Uterus (tissue), 3 donors: ENCODE measurements at regions not wholly inside any gene's neighbourhood (a gene's known extent, or its start where the extent isn't known, plus 50 kb on each side); places are given as distances from the start of the nearest gene placed in this dataset.

Experiments used
- DNase-seq, 2 donors: peaks; one replicate each; pipeline ENCODE4 v3.0.0-alpha.2; 2019 to 2020
- H3K27ac ChIP-seq, 2 donors: fragments of 200-600 bp; sonication (generic); 1 replicate in 1 of 2; 2 replicates in 1 of 2; pipeline ENCODE4 v1.5.1; 2016 to 2018
- H3K27me3 ChIP-seq, 2 donors: fragments of 200-600 bp; sonication (generic); one replicate each; pipeline ENCODE4 v1.5.1; 2018 to 2019; ENCODE audit warnings: control low read depth in 1 of 2
- H3K36me3 ChIP-seq, 2 donors: fragments of 200-600 bp; sonication (generic); one replicate each; pipeline ENCODE4 v1.5.1; 2019; ENCODE audit warnings: control low read depth in 1 of 2
- H3K4me1 ChIP-seq, 2 donors: fragments of 200-600 bp; sonication (generic); one replicate each; pipeline ENCODE4 v1.5.1; 2018 to 2019; ENCODE audit warnings: control low read depth in 1 of 2
- H3K4me3 ChIP-seq, 2 donors: fragments of 200-600 bp; sonication (generic); 1 replicate in 1 of 2; 2 replicates in 1 of 2; pipeline ENCODE4 v1.5.1; 2018 to 2019; ENCODE audit warnings: mild to moderate bottlenecking in 1 of 2
- H3K9me3 ChIP-seq, 2 donors: fragments of 200-600 bp; sonication (generic); one replicate each; pipeline ENCODE4 v1.5.1; 2019; ENCODE audit warnings: control low read depth in 1 of 2
- POLR2A ChIP-seq, 2 donors: fragments of 450-650 bp; IDR thresholded peaks; one replicate each; pipeline ENCODE4 v1.6.1; 2016; ENCODE audit warnings: antibody characterized with exemption in 2 of 2, mild to moderate bottlenecking in 1 of 2, moderate library complexity in 1 of 2
- intact Hi-C: fragments of 100-400 bp; cut with DNase I; formaldehyde crosslinking; loops from one replicate; pipeline ENCODE4 v1.15.1; 2023; ENCODE audit warnings: low total_unique reads
- TF ChIP-seq, protein P1 (sequence below), 4 experiments: fragments of 200-600 bp in 2 of 4; fragments of 450-650 bp in 2 of 4; sonication (generic) in 2 of 4; IDR thresholded peaks; one replicate each; pipeline ENCODE4 v1.5.1; 2016 to 2019; ENCODE audit warnings: antibody characterized with exemption in 4 of 4, mild to moderate bottlenecking in 2 of 4, moderate library complexity in 1 of 4
- donor health status: DM: yes; HTN: yes; CAD: no.

- no peak overlapping the region for H3K4me3 ChIP-seq
- no peak for DNase-seq
- no peak overlapping the region for H3K27ac ChIP-seq
- no peaks in the 10 kb centered on the region for H3K27me3 ChIP-seq
- H3K9me3 ChIP-seq = no peaks in the 10 kb centered on the region
- TF ChIP-seq, protein P1, sequence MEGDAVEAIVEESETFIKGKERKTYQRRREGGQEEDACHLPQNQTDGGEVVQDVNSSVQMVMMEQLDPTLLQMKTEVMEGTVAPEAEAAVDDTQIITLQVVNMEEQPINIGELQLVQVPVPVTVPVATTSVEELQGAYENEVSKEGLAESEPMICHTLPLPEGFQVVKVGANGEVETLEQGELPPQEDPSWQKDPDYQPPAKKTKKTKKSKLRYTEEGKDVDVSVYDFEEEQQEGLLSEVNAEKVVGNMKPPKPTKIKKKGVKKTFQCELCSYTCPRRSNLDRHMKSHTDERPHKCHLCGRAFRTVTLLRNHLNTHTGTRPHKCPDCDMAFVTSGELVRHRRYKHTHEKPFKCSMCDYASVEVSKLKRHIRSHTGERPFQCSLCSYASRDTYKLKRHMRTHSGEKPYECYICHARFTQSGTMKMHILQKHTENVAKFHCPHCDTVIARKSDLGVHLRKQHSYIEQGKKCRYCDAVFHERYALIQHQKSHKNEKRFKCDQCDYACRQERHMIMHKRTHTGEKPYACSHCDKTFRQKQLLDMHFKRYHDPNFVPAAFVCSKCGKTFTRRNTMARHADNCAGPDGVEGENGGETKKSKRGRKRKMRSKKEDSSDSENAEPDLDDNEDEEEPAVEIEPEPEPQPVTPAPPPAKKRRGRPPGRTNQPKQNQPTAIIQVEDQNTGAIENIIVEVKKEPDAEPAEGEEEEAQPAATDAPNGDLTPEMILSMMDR (IDR thresholded peaks at IDR 0.05) = no peak
- no peak for TF ChIP-seq POLR2A (IDR thresholded peaks at IDR 0.05)
- intact Hi-C loops = no loop called here
- H3K4me1 ChIP-seq = no peaks in the 10 kb centered on the region
- H3K36me3 ChIP-seq = no peaks in the 10 kb centered on the region
Measured at GRCh38 chr11:103596315-103596714, 440.1 kb upstream of the DDI1 start.

DNA sequence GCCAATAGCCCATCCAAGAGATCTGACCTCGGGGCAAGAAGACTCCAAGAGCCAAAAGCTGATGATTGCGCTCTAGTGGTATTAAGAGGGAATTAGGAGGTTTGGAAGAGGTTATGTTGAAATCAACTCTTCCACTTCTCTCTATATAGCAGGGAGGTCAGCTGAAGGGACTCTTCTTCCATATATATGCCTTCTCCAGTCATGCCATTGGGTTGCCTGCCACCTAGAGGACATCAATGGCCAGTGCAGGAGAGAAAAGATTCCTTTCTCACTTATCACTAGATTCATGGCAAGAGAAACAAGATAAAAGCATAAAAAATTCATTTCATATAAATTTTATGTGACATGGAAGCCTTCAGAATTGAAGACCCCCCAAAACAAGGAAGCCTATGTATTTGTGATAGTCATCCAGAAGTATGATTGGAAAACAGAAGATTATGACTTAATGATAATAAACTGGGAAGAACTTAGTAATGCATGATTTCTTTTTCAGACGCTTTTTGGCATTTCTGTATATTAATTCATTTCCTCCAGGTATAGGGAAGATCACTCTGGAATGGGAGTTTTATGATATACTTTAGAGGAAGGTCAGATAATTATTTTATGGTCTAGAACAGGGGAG, 435.1 kb upstream of the DDI1 start:
- TF ChIP-seq, protein P1 (IDR thresholded peaks at IDR 0.05) = peak; percentile 40 to 54 (median 44)
- TF ChIP-seq POLR2A (IDR thresholded peaks at IDR 0.05) = no peak
- no peak overlapping the region for H3K27ac ChIP-seq
- no peaks in the 10 kb centered on the region for H3K27me3 ChIP-seq
- no peak overlapping the region for H3K4me3 ChIP-seq
- intact Hi-C loops = no loop called here
- no peaks in the 10 kb centered on the region for H3K4me1 ChIP-seq
- no peak for DNase-seq
- no peaks in the 10 kb centered on the region for H3K36me3 ChIP-seq
- no peaks in the 10 kb centered on the region for H3K9me3 ChIP-seq

DNA sequence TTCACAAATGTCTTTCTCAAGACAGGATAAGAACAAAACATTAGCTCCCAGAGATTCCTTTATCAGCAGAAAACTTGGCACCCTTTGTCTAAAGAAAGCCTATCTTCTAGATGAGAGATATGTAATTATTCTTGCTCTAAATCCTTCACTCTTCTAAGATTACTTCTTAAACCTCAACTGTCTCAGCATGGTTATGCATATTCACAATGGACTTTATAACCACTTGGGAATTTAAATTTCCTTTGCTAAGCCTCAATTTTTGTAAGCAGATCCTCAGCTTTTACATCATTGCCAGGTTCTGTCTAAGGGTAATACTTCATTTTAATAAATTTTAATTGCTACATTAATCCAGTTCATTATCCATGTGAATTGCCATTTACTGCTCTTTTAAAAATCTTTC, 433.6 kb upstream of the DDI1 start:
- no peaks in the 10 kb centered on the region for H3K27me3 ChIP-seq
- H3K9me3 ChIP-seq = no peaks in the 10 kb centered on the region
- H3K36me3 ChIP-seq = no peaks in the 10 kb centered on the region
- no peak overlapping the region for H3K27ac ChIP-seq
- H3K4me1 ChIP-seq = no peaks in the 10 kb centered on the region
- intact Hi-C loops = no loop called here
- H3K4me3 ChIP-seq = no peak overlapping the region
- TF ChIP-seq, protein P1 (IDR thresholded peaks at IDR 0.05) = no peak
- TF ChIP-seq POLR2A (IDR thresholded peaks at IDR 0.05) = no peak
- no peak for DNase-seq

GRCh38 chr11:103604310-103604709, 432.1 kb upstream of the DDI1 start:
- Histone ChIP-seq H3K9me3 (no peaks in the 10 kb centered on the region), H3K4me3 (no peak overlapping the region), H3K27ac (no peak overlapping the region), H3K4me1 (no peaks in the 10 kb centered on the region), H3K36me3 (no peaks in the 10 kb centered on the region), H3K27me3 (no peaks in the 10 kb centered on the region)
- DNase-seq = no peak
- intact Hi-C loops = no loop called here
- TF ChIP-seq, protein P1 (IDR thresholded peaks at IDR 0.05) = no peak
- TF ChIP-seq POLR2A (IDR thresholded peaks at IDR 0.05) = no peak

DNA sequence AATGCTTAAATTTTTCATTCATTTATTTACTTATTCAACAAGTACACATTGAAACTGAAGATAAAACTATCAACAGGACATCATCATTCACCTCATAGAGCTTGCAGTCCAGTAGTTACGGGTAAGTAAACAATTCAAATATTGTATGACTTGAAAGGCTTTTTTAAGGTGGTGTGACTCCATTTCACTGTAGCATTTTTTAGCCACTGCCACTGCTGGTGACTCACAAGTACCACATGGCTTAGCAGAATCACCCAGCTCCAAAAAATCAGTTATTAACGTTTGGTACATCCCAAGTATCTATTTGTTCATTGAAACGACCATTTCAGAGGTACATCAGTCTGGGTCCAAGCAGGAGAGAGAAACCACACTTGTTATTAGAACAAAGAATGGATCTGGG, 427.9 kb upstream of the DDI1 start:
- no peak overlapping the region for H3K4me3 ChIP-seq
- no peaks in the 10 kb centered on the region for H3K4me1 ChIP-seq
- no peaks in the 10 kb centered on the region for H3K27me3 ChIP-seq
- DNase-seq = no peak
- no peak overlapping the region for H3K27ac ChIP-seq
- TF ChIP-seq POLR2A (IDR thresholded peaks at IDR 0.05) = no peak
- TF ChIP-seq, protein P1 (IDR thresholded peaks at IDR 0.05) = no peak
- intact Hi-C loops = no loop called here
- H3K9me3 ChIP-seq = no peaks in the 10 kb centered on the region
- H3K36me3 ChIP-seq = no peaks in the 10 kb centered on the region
